Left lung (tissue), 4 donors: ENCODE measurements at regions not wholly inside any gene's neighbourhood (a gene's known extent, or its start where the extent isn't known, plus 50 kb on each side); places are given as distances from the start of the nearest gene placed in this dataset.

ENCODE experiments used
- ATAC-seq: fragments of 200-7000 bp; cut with Tn5 transposase; one replicate; pipeline ENCODE4 v1.9.1; 2020; ENCODE audit warnings: moderate library complexity
- DNase-seq, 4 donors: peaks; one replicate each; pipeline ENCODE4 v3.0.0-alpha.2; 2013 to 2020
- H3K27ac ChIP-seq, 2 donors: fragments of 200-600 bp; sonication (generic) in 1 of 2; one replicate each; pipeline versions ENCODE4 v1.5.0 to v1.8.0; 2020 to 2021
- H3K27me3 ChIP-seq, 2 donors: fragments of 200-600 bp; sonication (generic) in 1 of 2; one replicate each; pipeline versions ENCODE4 v1.5.0 to v1.8.0; 2020 to 2021
- H3K36me3 ChIP-seq, 2 donors: fragments of 200-600 bp; sonication (generic) in 1 of 2; one replicate each; pipeline versions ENCODE4 v1.5.0 to v1.8.0; 2020 to 2021
- H3K4me1 ChIP-seq, 2 donors: fragments of 200-600 bp; one replicate each; pipeline ENCODE4 v1.8.0; 2021
- H3K4me3 ChIP-seq, 2 donors: fragments of 200-600 bp; sonication (generic) in 1 of 2; one replicate each; pipeline versions ENCODE4 v1.5.0 to v1.8.0; 2020 to 2021; ENCODE audit warnings: mild to moderate bottlenecking in 1 of 2
- H3K9me3 ChIP-seq, 2 donors: fragments of 200-600 bp; sonication (generic) in 1 of 2; one replicate each; pipeline versions ENCODE4 v1.5.0 to v1.8.0; 2020 to 2021
- intact Hi-C, 2 donors: fragments of 100-400 bp; cut with DNase I; formaldehyde crosslinking; loops; one replicate each; pipeline versions ENCODE4 v1.11.2 to v1.14.2; 2022
- TF ChIP-seq, protein P1 (sequence below), 2 donors: fragments of 200-600 bp; sonication (generic) in 1 of 2; IDR thresholded peaks; one replicate each; pipeline versions ENCODE4 v1.5.0 to v1.8.0; 2021; ENCODE audit warnings: antibody characterized with exemption in 2 of 2
- donor health status: DM: no; HTN: yes; CAD: no.
- donor health status: DM: no; HTN: no; CAD: no.

GRCh38 chr3:188940573-188940932, 231.2 kb upstream of the TPRG1 start:
- TF ChIP-seq, protein P1, sequence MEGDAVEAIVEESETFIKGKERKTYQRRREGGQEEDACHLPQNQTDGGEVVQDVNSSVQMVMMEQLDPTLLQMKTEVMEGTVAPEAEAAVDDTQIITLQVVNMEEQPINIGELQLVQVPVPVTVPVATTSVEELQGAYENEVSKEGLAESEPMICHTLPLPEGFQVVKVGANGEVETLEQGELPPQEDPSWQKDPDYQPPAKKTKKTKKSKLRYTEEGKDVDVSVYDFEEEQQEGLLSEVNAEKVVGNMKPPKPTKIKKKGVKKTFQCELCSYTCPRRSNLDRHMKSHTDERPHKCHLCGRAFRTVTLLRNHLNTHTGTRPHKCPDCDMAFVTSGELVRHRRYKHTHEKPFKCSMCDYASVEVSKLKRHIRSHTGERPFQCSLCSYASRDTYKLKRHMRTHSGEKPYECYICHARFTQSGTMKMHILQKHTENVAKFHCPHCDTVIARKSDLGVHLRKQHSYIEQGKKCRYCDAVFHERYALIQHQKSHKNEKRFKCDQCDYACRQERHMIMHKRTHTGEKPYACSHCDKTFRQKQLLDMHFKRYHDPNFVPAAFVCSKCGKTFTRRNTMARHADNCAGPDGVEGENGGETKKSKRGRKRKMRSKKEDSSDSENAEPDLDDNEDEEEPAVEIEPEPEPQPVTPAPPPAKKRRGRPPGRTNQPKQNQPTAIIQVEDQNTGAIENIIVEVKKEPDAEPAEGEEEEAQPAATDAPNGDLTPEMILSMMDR (IDR thresholded peaks at IDR 0.05): no peak
- no peaks in the 10 kb centered on the region for H3K36me3 ChIP-seq
- no peak overlapping the region for H3K4me3 ChIP-seq
- H3K4me1 ChIP-seq: peaks cover 24 to 60% of the 10 kb centered on the region in 2 donors
- no peaks in the 10 kb centered on the region for H3K9me3 ChIP-seq
- intact Hi-C loops: no loop called here
- H3K27me3 ChIP-seq: no peaks in the 10 kb centered on the region
- ATAC-seq: peak; percentile 20
- DNase-seq: no peak
- peak overlapping the region; percentile 19 to 62 for H3K27ac ChIP-seq

- H3K36me3 ChIP-seq: no peaks in the 10 kb centered on the region
- H3K4me3 ChIP-seq: no peak overlapping the region
- H3K4me1 ChIP-seq: peaks cover 24 to 66% of the 10 kb centered on the region in 2 donors
- ATAC-seq (peak; percentile 49), DNase-seq (peak in 1 of 4 donors; percentile 63)
- TF ChIP-seq, protein P1 (IDR thresholded peaks at IDR 0.05): no peak
- intact Hi-C loops: no loop called here
- no peaks in the 10 kb centered on the region for H3K27me3 ChIP-seq
- H3K9me3 ChIP-seq: no peaks in the 10 kb centered on the region
- peak overlapping the region; percentile 19 to 62 for H3K27ac ChIP-seq
Observed at GRCh38 chr3:188941103-188941502, 230.7 kb upstream of the TPRG1 start.

- TF ChIP-seq, protein P1 (IDR thresholded peaks at IDR 0.05): no peak
- Histone ChIP-seq H3K27me3 (no peaks in the 10 kb centered on the region), H3K27ac (peak overlapping the region; percentile 19 to 62), H3K4me1 (peaks cover 24 to 76% of the 10 kb centered on the region in 2 donors), H3K36me3 (no peaks in the 10 kb centered on the region), H3K9me3 (no peaks in the 10 kb centered on the region), H3K4me3 (no peak overlapping the region)
- intact Hi-C loops: no loop called here
- DNase-seq (no peak), ATAC-seq (no peak)
Observed at GRCh38 chr3:188942191-188942590, 229.6 kb upstream of the TPRG1 start.

GRCh38 chr3:188943591-188943990, 228.2 kb upstream of the TPRG1 start:
- Histone ChIP-seq H3K4me1 (peaks cover 32 to 90% of the 10 kb centered on the region in 2 donors), H3K27ac (peak overlapping the region; percentile 51 to 92), H3K36me3 (no peaks in the 10 kb centered on the region), H3K27me3 (no peaks in the 10 kb centered on the region), H3K4me3 (no peak overlapping the region), H3K9me3 (no peaks in the 10 kb centered on the region)
- ATAC-seq: no peak
- intact Hi-C loops: no loop called here
- DNase-seq: no peak
- TF ChIP-seq, protein P1 (IDR thresholded peaks at IDR 0.05): no peak

- TF ChIP-seq, protein P1 (IDR thresholded peaks at IDR 0.05): no peak
- peaks cover 38 to 95% of the 10 kb centered on the region in 2 donors for H3K4me1 ChIP-seq
- peak overlapping the region; percentile 51 to 92 for H3K27ac ChIP-seq
- no peaks in the 10 kb centered on the region for H3K27me3 ChIP-seq
- H3K4me3 ChIP-seq: no peak overlapping the region
- H3K36me3 ChIP-seq: no peaks in the 10 kb centered on the region
- intact Hi-C loops: no loop called here
- ATAC-seq (no peak), DNase-seq (no peak)
- no peaks in the 10 kb centered on the region for H3K9me3 ChIP-seq
Observed at GRCh38 chr3:188944108-188944507, 227.7 kb upstream of the TPRG1 start.
